HT1080 (cell line): ENCODE measurements at regions not wholly inside any gene's neighbourhood (a gene's known extent, or its start where the extent isn't known, plus 50 kb on each side); places are given as distances from the start of the nearest gene placed in this dataset.

ENCODE experiments used
- DNase-seq: peaks from one replicate; pipeline ENCODE4 v3.0.0-alpha.2; 2015; ENCODE audit warnings: low read depth

- DNase-seq = peak; percentile 50
Observed at GRCh38 chr3:107235193-107235927, 141.9 kb upstream of the CCDC54 start.

GRCh38 chr3:107235928-107236315 lies 141.3 kb upstream of the CCDC54 start:
- DNase-seq = peak; percentile 86

GRCh38 chr3:107236655-107237337 lies 140.4 kb upstream of the CCDC54 start:
- no peak for DNase-seq

GRCh38 chr3:107238787-107239186 lies 138.5 kb upstream of the CCDC54 start:
- DNase-seq = no peak

- no peak for DNase-seq
Observed at GRCh38 chr3:107239703-107240102, 137.5 kb upstream of the CCDC54 start.

DNA sequence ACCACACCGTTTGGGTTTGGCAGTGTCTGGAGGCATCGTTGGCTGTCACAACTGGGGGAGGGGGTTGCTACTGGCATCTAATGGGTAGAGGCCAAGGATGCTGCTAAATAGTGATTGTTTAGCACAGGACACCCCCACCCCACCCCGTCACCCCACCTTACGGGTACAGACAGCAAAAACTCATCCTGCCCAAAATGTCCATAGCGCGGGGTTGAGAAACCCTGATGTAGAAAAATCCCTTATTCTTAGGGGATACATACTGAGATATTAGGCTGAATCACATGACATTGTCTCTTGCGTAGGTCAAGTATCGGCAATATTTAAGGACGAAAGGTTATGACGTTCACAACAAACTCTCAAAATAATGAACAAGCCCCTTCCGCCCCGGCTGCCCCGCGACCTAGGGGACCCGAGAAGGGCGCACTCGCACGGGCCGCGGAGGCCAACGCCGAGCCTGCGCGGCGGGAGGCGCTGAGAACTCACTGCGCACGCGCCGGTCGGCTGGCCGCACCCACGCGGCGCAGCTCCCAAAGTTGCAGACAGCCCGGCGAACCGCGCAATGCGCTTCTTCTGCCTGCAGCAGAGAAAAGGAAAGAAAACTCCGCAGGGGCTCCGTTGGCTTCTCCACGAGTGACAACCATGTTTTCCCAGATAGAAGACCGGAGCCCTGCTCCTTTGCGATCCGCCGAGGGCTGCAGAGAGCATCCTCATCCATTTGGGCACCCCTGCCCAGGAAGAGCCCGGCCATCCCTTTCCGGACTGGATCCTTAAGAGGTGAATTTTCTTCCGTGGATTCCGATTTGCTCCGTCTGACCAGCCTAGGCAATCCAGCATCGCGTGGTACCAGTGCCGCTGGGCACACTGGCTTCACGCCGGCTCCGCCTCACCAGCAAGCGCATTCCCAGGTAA lies 136.8 kb upstream of the CCDC54 start:
- peak; percentile 81 for DNase-seq

DNA sequence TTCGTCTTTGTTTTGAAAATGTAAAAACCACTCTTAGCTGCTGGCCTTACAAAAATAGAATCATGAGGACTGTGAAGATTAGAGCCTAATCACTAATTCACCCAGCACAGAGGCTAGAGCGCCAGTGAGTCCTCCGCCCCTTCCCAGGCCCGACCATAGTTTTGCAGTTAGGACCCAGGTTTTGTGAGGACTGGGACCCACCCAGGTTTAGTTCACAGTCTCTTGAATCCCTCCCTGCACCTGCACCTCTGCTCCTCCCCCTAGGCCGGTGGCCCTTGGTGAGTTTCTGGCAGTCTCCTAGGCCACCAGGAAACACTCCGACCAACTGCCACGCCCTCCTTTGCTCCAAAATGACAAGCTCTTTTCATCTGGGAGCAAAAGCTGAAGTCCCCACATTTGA lies 136.0 kb upstream of the CCDC54 start:
- peak; percentile 53 for DNase-seq

DNA sequence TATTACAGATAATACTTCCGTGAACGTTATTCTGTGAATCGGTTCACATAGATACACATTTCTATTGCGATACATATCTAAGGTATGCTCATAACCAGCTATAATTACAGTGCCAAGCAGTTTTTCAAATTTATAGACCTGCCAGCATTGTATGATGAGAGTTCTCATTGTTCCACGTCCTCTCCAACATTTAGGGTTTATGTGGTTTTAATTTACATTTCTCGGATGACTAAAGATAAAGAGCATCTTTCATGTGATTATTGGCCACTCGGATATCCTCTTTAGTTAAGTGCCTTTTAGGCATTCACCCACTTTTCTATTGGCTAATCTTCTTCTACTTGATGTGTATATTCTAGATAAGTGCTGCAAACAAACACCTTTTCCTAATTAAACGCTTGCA lies 134.7 kb upstream of the CCDC54 start:
- DNase-seq = no peak

GRCh38 chr3:107247116-107247515 lies 130.1 kb upstream of the CCDC54 start:
- DNase-seq = no peak

DNA sequence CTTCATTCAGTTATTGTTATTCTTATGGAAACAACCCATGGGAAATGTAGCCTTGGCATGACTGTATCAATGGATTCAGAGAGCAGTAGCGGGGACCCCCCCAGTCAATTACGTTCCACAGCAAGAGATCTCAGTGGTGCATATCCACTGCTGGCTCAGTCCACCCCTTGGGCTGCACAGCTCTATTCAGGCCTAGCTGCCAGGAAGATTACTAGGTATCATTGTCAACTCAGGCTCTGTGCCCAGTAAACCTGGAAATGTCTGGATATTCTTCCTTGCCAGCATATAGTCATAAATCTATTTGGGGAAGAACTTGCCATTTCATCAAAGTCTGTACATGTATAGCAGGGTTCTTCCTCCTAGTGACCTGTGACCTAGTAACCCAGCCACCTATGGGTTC lies 128.1 kb upstream of the CCDC54 start:
- no peak for DNase-seq

GRCh38 chr3:107250221-107250620 lies 127.0 kb upstream of the CCDC54 start:
- DNase-seq = no peak

GRCh38 chr3:107251819-107252218 lies 125.4 kb upstream of the CCDC54 start:
- no peak for DNase-seq

DNA sequence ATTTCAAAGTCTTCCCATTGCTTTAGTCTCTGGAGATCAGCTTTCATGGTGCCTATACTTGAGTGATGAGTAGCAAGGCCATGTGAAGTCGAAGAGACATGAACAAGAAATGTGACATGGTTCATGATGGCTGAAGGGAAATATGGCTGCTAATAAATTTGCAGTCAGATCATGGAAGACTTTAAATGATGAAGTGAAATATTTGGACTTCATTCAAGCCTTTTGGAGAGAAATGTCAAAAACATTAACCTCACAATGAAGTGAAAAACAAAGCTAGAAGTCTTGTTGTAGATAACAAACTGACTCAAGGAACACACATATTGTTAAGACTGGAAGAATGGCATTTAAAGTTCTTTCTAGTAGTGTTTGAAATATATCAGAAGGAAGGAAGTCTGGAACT lies 120.3 kb upstream of the CCDC54 start:
- no peak for DNase-seq

- no peak for DNase-seq
Observed at GRCh38 chr3:107258300-107258699, 118.9 kb upstream of the CCDC54 start.

DNA sequence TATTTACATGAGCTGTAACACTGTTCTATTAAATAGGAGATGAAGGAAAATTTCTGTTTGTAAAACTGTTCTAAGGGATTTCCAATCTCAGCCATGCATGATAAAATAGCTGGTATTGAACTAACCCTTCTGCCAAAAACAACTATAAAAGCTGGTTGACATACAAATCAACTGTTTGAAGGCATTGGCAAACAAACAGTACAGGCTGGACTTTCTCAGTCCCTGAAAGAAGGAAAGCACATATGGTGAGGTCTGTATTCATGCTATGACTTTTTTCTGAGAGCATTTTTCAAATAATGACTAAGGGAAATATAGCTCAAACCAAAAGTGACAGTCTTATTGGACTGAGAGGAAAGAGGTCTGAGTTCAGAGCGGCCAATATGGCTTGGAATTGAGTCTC lies 117.0 kb upstream of the CCDC54 start:
- DNase-seq = no peak

DNA sequence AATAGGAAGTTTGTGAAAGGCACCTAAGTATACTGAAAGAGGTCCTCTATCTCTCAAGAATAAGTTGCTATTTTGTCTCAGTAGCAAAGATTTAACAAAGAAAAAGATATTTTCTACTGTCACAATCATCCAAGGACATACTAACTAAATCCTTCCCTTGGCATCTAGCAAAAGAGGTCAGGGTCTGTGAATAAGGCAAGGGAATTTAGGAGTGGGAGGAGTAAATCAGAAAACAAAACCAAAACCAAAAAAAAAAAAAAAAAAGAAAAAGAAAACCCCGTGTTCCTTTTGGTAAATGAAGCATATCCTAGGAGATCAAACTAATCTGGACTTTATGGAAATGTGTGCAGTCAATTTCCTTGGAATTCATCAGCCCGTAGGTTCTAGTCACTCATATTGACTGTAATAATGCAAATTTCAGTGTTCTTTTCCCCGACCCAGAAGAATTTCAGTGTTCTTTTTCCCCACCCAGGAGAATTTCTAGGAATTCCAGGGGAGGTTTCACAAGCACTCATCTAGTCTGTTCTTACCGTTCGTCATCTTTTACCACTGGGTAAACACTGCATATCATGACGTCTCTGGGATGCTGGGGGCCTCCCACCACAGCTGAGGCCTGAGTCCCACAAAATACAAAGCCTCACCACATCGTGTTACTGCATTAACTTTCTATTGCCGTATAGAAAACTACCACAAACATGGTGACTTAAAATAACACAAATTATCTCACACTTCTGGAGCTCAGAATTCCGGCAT lies 113.8 kb upstream of the CCDC54 start:
- DNase-seq = peak; percentile 45

DNA sequence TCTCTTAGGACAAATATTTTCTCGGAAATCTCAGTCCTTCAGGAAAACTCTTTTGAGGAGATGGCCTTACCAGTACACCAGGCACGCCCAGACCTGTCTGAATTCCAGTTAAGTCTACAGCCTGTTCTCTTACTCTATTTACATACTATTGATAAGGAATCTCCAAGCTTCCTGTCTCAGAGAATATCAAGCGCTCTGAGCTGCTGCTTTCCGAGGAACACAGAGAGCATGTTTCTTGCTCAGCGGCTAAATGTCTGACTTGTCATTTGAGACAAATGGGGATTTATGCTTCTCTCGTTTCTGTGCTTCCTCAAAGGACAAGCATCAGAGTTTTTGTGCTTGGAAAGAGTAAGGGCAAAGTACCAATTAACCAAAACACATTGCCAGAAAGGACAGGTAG lies 112.4 kb upstream of the CCDC54 start:
- no peak for DNase-seq

DNA sequence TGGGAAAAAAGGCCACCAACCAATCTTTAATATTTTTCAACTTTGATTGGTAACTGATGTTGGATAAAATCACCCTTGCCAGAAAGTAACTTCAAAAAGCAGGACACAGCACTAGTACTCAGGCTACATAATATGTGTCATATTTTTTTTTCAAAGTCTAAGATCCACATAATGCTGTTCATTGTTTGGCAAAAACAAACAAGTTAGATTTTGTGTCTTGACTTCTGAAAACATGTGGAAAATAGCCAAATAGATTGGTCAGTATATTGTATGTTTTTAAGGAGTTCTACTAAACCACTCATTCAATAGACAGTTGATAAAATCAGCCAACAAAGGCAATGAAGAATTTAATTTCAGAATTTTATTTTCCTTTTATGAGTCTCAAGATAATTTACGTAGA lies 111.7 kb upstream of the CCDC54 start:
- no peak for DNase-seq

GRCh38 chr3:107268469-107268868 lies 108.8 kb upstream of the CCDC54 start:
- no peak for DNase-seq

DNA sequence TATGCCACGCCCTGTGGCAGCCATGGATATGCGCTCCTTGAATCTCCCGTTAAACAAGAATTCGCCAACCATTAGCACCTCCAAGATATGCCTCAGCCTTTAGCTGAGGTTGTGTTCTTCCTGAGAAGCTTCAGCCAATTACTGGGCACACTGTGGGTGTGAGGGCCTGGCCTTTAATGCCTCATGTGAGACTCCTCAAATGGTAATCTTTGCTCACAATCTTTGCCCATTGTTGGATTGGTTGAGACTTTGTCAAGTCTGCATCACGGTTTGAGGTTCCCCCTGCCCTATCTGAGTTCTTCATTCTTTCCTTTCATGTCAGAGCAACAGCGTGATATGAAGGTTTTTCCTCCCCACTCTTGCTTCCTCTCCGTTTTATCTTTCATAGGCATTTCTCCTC lies 108.1 kb upstream of the CCDC54 start:
- DNase-seq = no peak

GRCh38 chr3:107271787-107272387 lies 105.4 kb upstream of the CCDC54 start:
- peak; percentile 48 for DNase-seq
